ENCODE measurements at regions not wholly inside any gene's neighbourhood (a gene's known extent, or its start where the extent isn't known, plus 50 kb on each side); places are given as distances from the start of the nearest gene placed in this dataset.
A peak's percentile ranks its signal among the peaks of the same experiment; 100 is the strongest.

- TF ChIP-seq ZBTB7A (IDR thresholded peaks at IDR 0.05; ENCODE audit: low read depth) (no peak), TAF1 (IDR thresholded peaks at IDR 0.05; ENCODE audit: low read depth) (no peak), TEAD4 (IDR thresholded peaks at IDR 0.05) (no peak), NFIC (IDR thresholded peaks at IDR 0.05) (peak; percentile 56)
Measured at GRCh38 chr2:153808679-153809078, 63.0 kb upstream of the GALNT13 start.

GRCh38 chr2:153811516-153811915 lies 60.2 kb upstream of the GALNT13 start:
- TF ChIP-seq NFIC (IDR thresholded peaks at IDR 0.05) (no peak), MAX (IDR thresholded peaks at IDR 0.05) (no peak), EGR1 (IDR thresholded peaks at IDR 0.05) (no peak), ZBTB7A (IDR thresholded peaks at IDR 0.05; ENCODE audit: low read depth) (no peak), TEAD4 (IDR thresholded peaks at IDR 0.05) (no peak), YY1 (IDR thresholded peaks at IDR 0.05; ENCODE audit: low read depth) (no peak), CREB1 (IDR thresholded peaks at IDR 0.05; ENCODE audit: low read depth) (no peak), REST (IDR thresholded peaks at IDR 0.05; ENCODE audit: low read depth) (no peak)

- TF ChIP-seq TAF1 (IDR thresholded peaks at IDR 0.05; ENCODE audit: low read depth): no peak
- TF ChIP-seq EP300 (IDR thresholded peaks at IDR 0.05; ENCODE audit: borderline replicate concordance): no peak
Measured at GRCh38 chr2:153812632-153813031, 59.1 kb upstream of the GALNT13 start.

- TF ChIP-seq NFIC (IDR thresholded peaks at IDR 0.05) (no peak), CEBPB (IDR thresholded peaks at IDR 0.05) (no peak), MAX (IDR thresholded peaks at IDR 0.05) (no peak), FOXM1 (IDR thresholded peaks at IDR 0.05; ENCODE audit: borderline replicate concordance, low read depth) (no peak), RAD21 (IDR thresholded peaks at IDR 0.05; ENCODE audit: low read depth) (no peak)
Measured at GRCh38 chr2:153818242-153818641, 53.5 kb upstream of the GALNT13 start.

GRCh38 chr2:153819074-153819473 lies 52.6 kb upstream of the GALNT13 start:
- TF ChIP-seq YY1 (IDR thresholded peaks at IDR 0.05; ENCODE audit: low read depth) (no peak), EGR1 (IDR thresholded peaks at IDR 0.05) (no peak), NFIC (IDR thresholded peaks at IDR 0.05) (no peak), REST (IDR thresholded peaks at IDR 0.05; ENCODE audit: low read depth) (no peak), ZBTB7A (IDR thresholded peaks at IDR 0.05; ENCODE audit: low read depth) (no peak), USF1 (IDR thresholded peaks at IDR 0.05) (no peak), FOXM1 (IDR thresholded peaks at IDR 0.05; ENCODE audit: borderline replicate concordance, low read depth) (no peak), EP300 (IDR thresholded peaks at IDR 0.05; ENCODE audit: borderline replicate concordance) (no peak), TCF12 (IDR thresholded peaks at IDR 0.05; ENCODE audit: low read depth) (no peak)

- TF ChIP-seq EGR1 (IDR thresholded peaks at IDR 0.05) (no peak), TAF1 (IDR thresholded peaks at IDR 0.05; ENCODE audit: low read depth) (no peak), REST (IDR thresholded peaks at IDR 0.05; ENCODE audit: low read depth) (no peak), EP300 (IDR thresholded peaks at IDR 0.05; ENCODE audit: borderline replicate concordance) (no peak), RAD21 (IDR thresholded peaks at IDR 0.05; ENCODE audit: low read depth) (peak; percentile 29; the same call in 1 of the 2 replicates)
Measured at GRCh38 chr2:153819501-153819900, 52.2 kb upstream of the GALNT13 start.

All from Ishikawa (cell line).